A204.1 (cell line): ENCODE measurements at regions not wholly inside any gene's neighbourhood (a gene's known extent, or its start where the extent isn't known, plus 50 kb on each side); places are given as distances from the start of the nearest gene placed in this dataset.

Experiments used
- FAIRE-seq: peaks from 2 replicates; lab custom pipeline; 2012; peaks lifted over from hg19 to GRCh38; lab: Jason Lieb, UNC

GRCh38 chr6:14254505-14254904 lies 136.9 kb downstream of the CD83 start:
- no peak for FAIRE-seq

- no peak for FAIRE-seq
Measured at GRCh38 chr6:14255916-14256315, 138.3 kb downstream of the CD83 start.

- FAIRE-seq: no peak
Measured at GRCh38 chr6:14258117-14258516, 140.5 kb downstream of the CD83 start.

- no peak for FAIRE-seq
Measured at GRCh38 chr6:14258695-14259593, 141.4 kb downstream of the CD83 start.

- FAIRE-seq: no peak
Measured at GRCh38 chr6:14259594-14260152, 142.1 kb downstream of the CD83 start.

GRCh38 chr6:14260839-14261238 lies 143.3 kb downstream of the CD83 start:
- no peak for FAIRE-seq

- FAIRE-seq: no peak
Measured at GRCh38 chr6:14263881-14264424, 146.4 kb downstream of the CD83 start.

- FAIRE-seq: no peak
Measured at GRCh38 chr6:14265049-14266021, 147.8 kb downstream of the CD83 start.

- FAIRE-seq: no peak
Measured at GRCh38 chr6:14266266-14266665, 148.7 kb downstream of the CD83 start.

- FAIRE-seq: no peak
Measured at GRCh38 chr6:14267885-14268660, 150.5 kb downstream of the CD83 start.

- FAIRE-seq: no peak
Measured at GRCh38 chr6:14269436-14269835, 151.9 kb downstream of the CD83 start.

- no peak for FAIRE-seq
Measured at GRCh38 chr6:14270142-14270893, 152.7 kb downstream of the CD83 start.

- no peak for FAIRE-seq
Measured at GRCh38 chr6:14270925-14271788, 153.6 kb downstream of the CD83 start.

GRCh38 chr6:14271789-14272736 lies 154.5 kb downstream of the CD83 start:
- FAIRE-seq: no peak

- no peak for FAIRE-seq
Measured at GRCh38 chr6:14272737-14273085, 155.1 kb downstream of the CD83 start.

- FAIRE-seq: no peak
Measured at GRCh38 chr6:14273191-14273590, 155.6 kb downstream of the CD83 start.

- FAIRE-seq: no peak
Measured at GRCh38 chr6:14274016-14274415, 156.4 kb downstream of the CD83 start.

- no peak for FAIRE-seq
Measured at GRCh38 chr6:14274546-14275492, 157.2 kb downstream of the CD83 start.
